Osteoblast (primary cell): ENCODE measurements at regions not wholly inside any gene's neighbourhood (a gene's known extent, or its start where the extent isn't known, plus 50 kb on each side); places are given as distances from the start of the nearest gene placed in this dataset.

ENCODE experiments used
- DNase-seq: peaks from one replicate; pipeline ENCODE4 v3.0.0; 2011; ENCODE audit warnings: low spot score, mixed read lengths; ENCODE audit not compliant: insufficient read length; ENCODE audit errors: missing footprints
- H2AFZ ChIP-seq: 2 replicates; pipeline ENCODE4 v1.6.0; 2011; ENCODE audit warnings: mild to moderate bottlenecking, low read length
- H3K27ac ChIP-seq: 2 replicates; pipeline ENCODE4 v1.5.1; 2011; ENCODE audit warnings: mild to moderate bottlenecking, low read depth, low read length, moderate library complexity
- H3K27me3 ChIP-seq: 2 replicates; pipeline ENCODE4 v1.6.0; 2012; ENCODE audit warnings: mild to moderate bottlenecking, control low read depth, inconsistent platforms, low read length, moderate library complexity; ENCODE audit not compliant: insufficient read depth
- H3K36me3 ChIP-seq: 2 replicates; pipeline ENCODE4 v1.5.1; 2011; ENCODE audit warnings: mild to moderate bottlenecking, low read length, control low read depth, moderate library complexity; ENCODE audit not compliant: insufficient read depth
- H3K4me1 ChIP-seq: 2 replicates; pipeline ENCODE4 v1.5.1; 2011; ENCODE audit warnings: mild to moderate bottlenecking, low read length, control low read depth, moderate library complexity; ENCODE audit not compliant: insufficient read depth
- H3K4me2 ChIP-seq: 2 replicates; pipeline ENCODE4 v1.6.0; 2011; ENCODE audit warnings: mild to moderate bottlenecking, low read length; ENCODE audit not compliant: insufficient read depth
- H3K4me3 ChIP-seq: fragments of 200-600 bp; sonication (generic); 3 replicates; pipeline ENCODE4 v1.5.1; 2012; ENCODE audit warnings: mild to moderate bottlenecking, low read length, inconsistent platforms; ENCODE audit not compliant: insufficient read depth
- H3K79me2 ChIP-seq: 2 replicates; pipeline ENCODE4 v1.6.0; 2012; ENCODE audit warnings: mild to moderate bottlenecking, low read length, control low read depth, inconsistent platforms; ENCODE audit not compliant: insufficient read depth
- H3K9me3 ChIP-seq: 2 replicates; pipeline ENCODE4 v1.5.1; 2011; ENCODE audit warnings: low read depth, low read length, control low read depth
- H4K20me1 ChIP-seq: 2 replicates; pipeline ENCODE4 v1.6.0; 2012; ENCODE audit warnings: mild to moderate bottlenecking, low read length, control low read depth; ENCODE audit not compliant: insufficient read depth
- CTCF ChIP-seq: IDR thresholded peaks from 2 replicates; pipeline ENCODE4 v1.5.1; 2011; ENCODE audit warnings: mild to moderate bottlenecking, low read depth, low read length, moderate library complexity; ENCODE audit errors: extremely low read depth

- Histone ChIP-seq H3K36me3 (no peaks in the 10 kb centered on the region), H3K4me2 (no peak overlapping the region), H2AFZ (no peak overlapping the region), H4K20me1 (no peaks in the 10 kb centered on the region), H3K27ac (no peak overlapping the region), H3K9me3 (no peaks in the 10 kb centered on the region), H3K4me1 (no peaks in the 10 kb centered on the region), H3K79me2 (no peaks in the 10 kb centered on the region), H3K4me3 (no peak overlapping the region), H3K27me3 (no peaks in the 10 kb centered on the region)
- no peak for DNase-seq
- no peak for TF ChIP-seq CTCF
Observed at GRCh38 chr11:29634744-29635143, 382.1 kb downstream of the KCNA4 start.

- TF ChIP-seq CTCF = peak; percentile 7
Observed at GRCh38 chr11:29634244-29634643, 382.6 kb downstream of the KCNA4 start.

GRCh38 chr11:29629286-29629685 lies 387.5 kb downstream of the KCNA4 start:
- DNase-seq = peak; percentile 34
- no peaks in the 10 kb centered on the region for H3K79me2 ChIP-seq
- no peak overlapping the region for H3K4me2 ChIP-seq
- H4K20me1 ChIP-seq = no peaks in the 10 kb centered on the region
- no peaks in the 10 kb centered on the region for H3K27me3 ChIP-seq
- no peak for TF ChIP-seq CTCF
- H3K27ac ChIP-seq = no peak overlapping the region
- no peaks in the 10 kb centered on the region for H3K4me1 ChIP-seq
- no peak overlapping the region for H2AFZ ChIP-seq
- H3K36me3 ChIP-seq = no peaks in the 10 kb centered on the region
- no peak overlapping the region for H3K4me3 ChIP-seq
- H3K9me3 ChIP-seq = no peaks in the 10 kb centered on the region

More at GRCh38 chr11:29634244-29634643, 382.6 kb downstream of the KCNA4 start:
- Histone ChIP-seq H2AFZ (no peak overlapping the region), H3K27ac (no peak overlapping the region), H3K79me2 (no peaks in the 10 kb centered on the region), H4K20me1 (no peaks in the 10 kb centered on the region), H3K9me3 (no peaks in the 10 kb centered on the region), H3K4me2 (no peak overlapping the region), H3K27me3 (no peaks in the 10 kb centered on the region), H3K4me1 (no peaks in the 10 kb centered on the region), H3K36me3 (no peaks in the 10 kb centered on the region), H3K4me3 (no peak overlapping the region)
- DNase-seq = no peak

- no peaks in the 10 kb centered on the region for H3K27me3 ChIP-seq
Observed at GRCh38 chr11:29628609-29629008, 388.2 kb downstream of the KCNA4 start.

More at GRCh38 chr11:29628609-29629008, 388.2 kb downstream of the KCNA4 start:
- H3K4me2 ChIP-seq = no peak overlapping the region
- TF ChIP-seq CTCF = no peak
- no peaks in the 10 kb centered on the region for H3K9me3 ChIP-seq
- H3K4me3 ChIP-seq = no peak overlapping the region
- no peaks in the 10 kb centered on the region for H3K4me1 ChIP-seq
- H3K79me2 ChIP-seq = no peaks in the 10 kb centered on the region
- H3K27ac ChIP-seq = no peak overlapping the region
- H4K20me1 ChIP-seq = no peaks in the 10 kb centered on the region
- no peaks in the 10 kb centered on the region for H3K36me3 ChIP-seq
- DNase-seq = no peak
- no peak overlapping the region for H2AFZ ChIP-seq
